Stimulated activated CD4-positive, alpha-beta T cell treated with anti-CD3 and anti-CD28 coated beads, TNF-alpha, amount 100 ng/mL, for 1 hour (primary cell): ENCODE measurements at regions not wholly inside any gene's neighbourhood (a gene's known extent, or its start where the extent isn't known, plus 50 kb on each side); places are given as distances from the start of the nearest gene placed in this dataset.

Experiments used
- DNase-seq, 3 donors: peaks; one replicate each; pipeline ENCODE4 v3.0.0-alpha.2; 2020; ENCODE audit warnings: low read depth in 3 of 3, low spot score in 1 of 3

- no peak for DNase-seq
These were observed 138.9 kb downstream of the MN1 start for GRCh38 chr22:27662359-27663301.

- DNase-seq, result no peak
These were observed 137.7 kb downstream of the MN1 start for GRCh38 chr22:27663812-27664211.

- DNase-seq, result no peak
These were observed 135.1 kb downstream of the MN1 start for GRCh38 chr22:27666272-27666997.

- no peak for DNase-seq
These were observed 134.3 kb downstream of the MN1 start for GRCh38 chr22:27667121-27667843.

GRCh38 chr22:27668828-27669797 lies 132.4 kb downstream of the MN1 start:
- no peak for DNase-seq

- no peak for DNase-seq
These were observed 131.6 kb downstream of the MN1 start for GRCh38 chr22:27669798-27670599.

GRCh38 chr22:27670701-27671412 lies 130.7 kb downstream of the MN1 start:
- DNase-seq, result no peak

GRCh38 chr22:27671413-27671935 lies 130.1 kb downstream of the MN1 start:
- no peak for DNase-seq

GRCh38 chr22:27672721-27673418 lies 128.7 kb downstream of the MN1 start:
- no peak for DNase-seq

- DNase-seq, result no peak
These were observed 127.7 kb downstream of the MN1 start for GRCh38 chr22:27673839-27674238.

GRCh38 chr22:27674261-27674923 lies 127.2 kb downstream of the MN1 start:
- no peak for DNase-seq

GRCh38 chr22:27676545-27677213 lies 124.9 kb downstream of the MN1 start:
- DNase-seq, result no peak

- no peak for DNase-seq
These were observed 123.6 kb downstream of the MN1 start for GRCh38 chr22:27677905-27678458.

- DNase-seq, result no peak
These were observed 122.4 kb downstream of the MN1 start for GRCh38 chr22:27679176-27679575.

- no peak for DNase-seq
These were observed 121.7 kb downstream of the MN1 start for GRCh38 chr22:27679693-27680488.

- DNase-seq, result no peak
These were observed 120.9 kb downstream of the MN1 start for GRCh38 chr22:27680636-27681035.
